GM18951 (cell line): ENCODE measurements at regions not wholly inside any gene's neighbourhood (a gene's known extent, or its start where the extent isn't known, plus 50 kb on each side); places are given as distances from the start of the nearest gene placed in this dataset.

ENCODE experiments used
- POLR2A ChIP-seq: IDR thresholded peaks from 4 replicates; pipeline ENCODE4 v1.6.1; 2011; ENCODE audit warnings: mild to moderate bottlenecking; ENCODE audit not compliant: insufficient read length, insufficient read depth; ENCODE audit errors: extremely low read depth
- in situ Hi-C: fragments of 300-500 bp; cut with MboI; formaldehyde crosslinking; loops from one replicate; pipeline ENCODE4 v1.12.0; 2022; ENCODE audit warnings: low sequenced_read_pairs, mixed read lengths, inconsistent platforms; ENCODE audit not compliant: unreplicated experiment

- TF ChIP-seq POLR2A, result no peak
- in situ Hi-C loops, result no loop called here
Observed at GRCh38 chr6:155693573-155694418, 238.2 kb upstream of the NOX3 start.

GRCh38 chr6:155690820-155691219 is 235.2 kb upstream of the NOX3 start:
- in situ Hi-C loops, result no loop called here
- no peak for TF ChIP-seq POLR2A

DNA sequence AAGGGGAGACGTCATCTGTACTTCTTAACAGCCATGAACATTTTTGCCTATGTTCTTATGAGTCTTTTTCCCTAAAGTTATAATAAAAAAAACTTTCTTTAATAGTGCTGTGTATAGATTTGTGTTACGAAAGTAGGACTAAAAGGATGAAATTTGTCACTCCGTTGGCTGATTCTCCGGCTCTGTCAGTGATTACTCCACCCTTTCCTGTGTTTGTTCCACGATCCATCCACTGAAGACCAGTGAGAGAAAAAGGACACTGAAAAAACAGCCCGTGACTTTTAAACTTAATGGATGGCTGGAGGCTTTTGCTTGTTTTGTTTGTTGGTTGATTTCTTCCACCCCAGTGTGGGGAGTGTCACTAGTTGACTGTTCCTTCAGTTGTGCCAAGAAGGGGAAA is 232.0 kb upstream of the NOX3 start:
- no peak for TF ChIP-seq POLR2A
- in situ Hi-C loops, result no loop called here

DNA sequence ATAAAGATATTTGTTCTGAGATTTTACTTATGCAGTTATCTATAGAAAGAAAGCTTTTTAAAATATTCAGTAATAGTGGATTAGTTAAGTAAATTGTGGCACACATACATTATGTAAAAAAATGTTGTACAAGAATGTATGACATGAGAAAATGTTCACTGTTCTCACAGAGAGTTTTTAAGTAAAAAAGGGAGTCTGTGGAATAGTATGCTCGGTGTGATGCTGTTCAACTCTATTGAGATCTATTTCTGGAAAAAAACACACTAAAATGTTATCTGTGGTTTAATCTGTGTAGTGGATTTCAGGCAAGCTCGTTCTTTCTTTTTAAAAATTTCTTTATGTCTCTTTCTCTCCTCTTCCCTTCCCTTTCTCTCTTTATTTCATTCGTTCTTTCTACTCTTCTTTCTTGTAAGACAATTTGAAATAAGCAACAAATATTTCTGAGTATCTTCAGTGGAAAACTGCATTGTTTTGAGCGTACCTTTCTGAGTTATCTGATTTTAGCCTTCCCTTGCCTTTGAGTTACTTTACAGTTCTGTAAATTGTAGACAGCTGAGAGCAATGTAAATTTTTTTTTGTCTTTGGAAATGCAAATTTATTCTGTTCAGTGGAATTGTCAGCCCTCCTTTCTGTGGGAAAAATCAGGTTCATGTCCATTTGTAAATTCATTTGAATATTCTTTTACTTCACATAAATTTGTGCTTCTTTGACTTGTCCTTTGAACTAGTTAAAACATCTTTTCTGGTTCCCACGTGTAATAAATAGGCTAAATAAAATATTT is 229.0 kb upstream of the NOX3 start:
- in situ Hi-C loops, result no loop called here
- TF ChIP-seq POLR2A, result no peak

DNA sequence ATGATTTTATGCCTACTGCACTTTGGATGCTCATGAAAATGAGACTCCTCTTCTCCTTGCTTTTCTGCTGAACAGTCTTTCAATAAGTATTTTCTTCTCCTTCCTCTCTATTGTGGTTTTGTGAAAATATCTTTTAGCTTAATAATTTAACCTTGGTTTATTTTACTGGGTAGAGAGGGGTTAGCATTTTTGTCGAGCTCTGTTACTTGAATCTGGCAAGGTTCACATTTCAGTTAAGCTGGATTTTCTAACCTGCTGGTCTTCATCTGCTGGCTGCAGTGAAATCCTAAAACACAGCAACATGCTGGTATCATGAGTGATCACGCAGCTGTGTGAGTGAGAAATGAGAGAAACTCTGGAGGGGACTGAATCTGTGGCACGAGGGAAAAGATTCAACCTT is 222.7 kb upstream of the NOX3 start:
- no peak for TF ChIP-seq POLR2A
- in situ Hi-C loops, result no loop called here

GRCh38 chr6:155676346-155676745 is 220.7 kb upstream of the NOX3 start:
- in situ Hi-C loops, result no loop called here
- TF ChIP-seq POLR2A, result no peak

GRCh38 chr6:155670655-155671054 is 215.0 kb upstream of the NOX3 start:
- in situ Hi-C loops, result no loop called here
- no peak for TF ChIP-seq POLR2A

DNA sequence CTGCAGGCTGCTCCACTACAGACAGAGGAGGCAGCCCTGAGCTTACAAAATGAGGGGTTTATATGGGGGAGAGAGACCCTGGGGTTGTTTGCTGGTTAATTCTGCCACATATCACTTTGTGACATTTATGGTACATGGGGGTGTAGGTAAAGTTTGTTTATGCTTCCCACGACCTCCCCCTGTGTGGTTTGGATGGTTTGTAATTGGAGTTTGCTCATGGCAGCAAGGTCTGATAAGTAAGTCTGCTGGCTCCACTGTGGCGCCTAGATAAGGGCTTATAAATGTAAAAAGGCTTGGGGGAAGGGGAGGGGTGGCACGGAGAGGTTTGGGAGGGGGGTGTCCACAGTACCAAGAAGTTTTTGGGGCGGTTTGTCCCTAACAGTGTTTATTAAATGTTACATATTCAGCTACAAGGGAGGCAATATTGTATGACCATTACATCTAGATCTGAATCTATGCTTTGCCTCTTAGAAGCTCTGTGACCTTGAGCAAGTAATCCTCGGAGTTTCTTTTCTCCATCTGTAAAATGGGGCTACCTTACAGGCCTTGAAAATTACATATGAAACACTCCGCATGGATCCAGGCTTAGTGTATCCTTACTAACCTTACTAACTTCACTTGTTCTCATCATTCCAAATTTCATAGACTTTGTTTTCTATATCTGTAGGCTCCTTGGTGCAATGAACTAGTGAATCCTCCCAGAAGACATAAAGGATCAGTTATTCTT is 204.8 kb upstream of the NOX3 start:
- in situ Hi-C loops, result no loop called here
- TF ChIP-seq POLR2A, result no peak

DNA sequence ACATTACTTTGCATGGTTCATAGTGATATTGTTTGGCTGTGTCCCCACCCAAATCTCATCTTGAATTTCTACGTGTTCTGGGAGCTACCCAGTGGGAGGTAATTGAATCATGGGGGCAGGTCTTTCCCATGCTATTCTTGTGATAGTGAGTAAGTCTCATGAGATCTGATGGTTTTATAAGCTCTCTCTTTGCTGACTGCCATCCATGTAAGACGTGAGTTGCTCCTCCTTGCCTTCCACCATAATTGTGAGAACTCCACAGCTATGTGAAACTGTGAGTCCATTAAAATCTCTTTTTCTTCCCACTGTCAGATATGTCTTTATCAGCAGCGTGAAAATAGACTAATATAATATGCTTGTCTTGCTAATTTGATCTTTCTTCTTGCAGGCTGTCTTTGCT is 200.4 kb upstream of the NOX3 start:
- in situ Hi-C loops, result no loop called here
- no peak for TF ChIP-seq POLR2A

DNA sequence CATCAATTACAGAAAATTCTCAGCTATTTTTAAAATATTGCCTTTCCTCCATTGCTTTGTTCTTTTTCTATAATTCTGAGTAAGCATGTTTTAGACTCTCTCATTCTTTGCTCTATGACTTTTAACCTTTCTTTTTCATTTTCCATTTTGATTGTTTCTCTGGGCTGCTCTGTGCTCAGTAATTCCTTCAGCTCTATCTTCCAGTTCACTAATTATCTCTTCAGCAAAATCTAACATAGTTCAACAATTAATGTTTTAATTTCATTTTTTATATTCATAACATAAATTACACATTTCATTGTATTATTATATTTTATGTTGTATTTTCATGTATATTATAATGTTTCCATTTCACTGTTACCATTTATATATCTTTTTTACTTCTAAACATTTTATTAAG is 198.8 kb upstream of the NOX3 start:
- TF ChIP-seq POLR2A, result no peak
- in situ Hi-C loops, result no loop called here

DNA sequence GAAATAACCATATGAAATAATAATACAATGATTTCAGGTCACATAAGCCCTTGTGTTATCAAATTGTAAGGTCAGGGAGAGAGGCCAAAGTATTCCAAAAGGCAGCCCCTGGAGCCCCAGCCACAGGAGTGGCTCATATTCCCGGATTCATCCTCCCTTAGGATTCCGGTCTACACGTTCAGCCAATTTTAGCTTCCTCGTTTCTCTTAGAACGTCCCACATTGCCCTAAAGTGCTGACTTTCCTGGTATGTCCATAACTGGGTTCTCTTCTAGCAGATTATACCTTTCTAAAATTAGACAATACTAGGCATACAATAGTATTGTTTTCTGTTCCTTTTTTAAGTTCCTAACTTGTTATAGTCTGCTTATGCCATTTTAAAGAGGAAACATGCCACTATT is 192.7 kb upstream of the NOX3 start:
- in situ Hi-C loops, result no loop called here
- no peak for TF ChIP-seq POLR2A

DNA sequence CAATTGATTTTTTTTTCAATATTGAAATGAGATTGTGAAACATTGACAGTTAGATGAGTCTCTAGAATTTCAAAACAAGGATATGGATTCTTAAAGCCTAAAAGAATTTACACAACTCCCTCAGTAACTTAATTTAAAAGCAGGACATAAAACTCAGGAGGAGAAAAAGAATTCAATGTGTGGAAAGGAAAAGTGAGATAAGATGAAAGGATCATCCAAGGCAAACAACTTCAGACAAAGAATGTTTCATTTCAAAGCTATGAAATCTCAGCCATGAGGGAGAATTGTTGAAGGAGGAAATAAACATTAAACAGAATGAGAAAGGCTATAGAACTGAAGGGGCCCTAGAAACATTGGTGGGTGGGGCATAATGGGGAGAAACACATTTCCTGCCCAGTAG is 191.7 kb upstream of the NOX3 start:
- in situ Hi-C loops, result no loop called here

DNA sequence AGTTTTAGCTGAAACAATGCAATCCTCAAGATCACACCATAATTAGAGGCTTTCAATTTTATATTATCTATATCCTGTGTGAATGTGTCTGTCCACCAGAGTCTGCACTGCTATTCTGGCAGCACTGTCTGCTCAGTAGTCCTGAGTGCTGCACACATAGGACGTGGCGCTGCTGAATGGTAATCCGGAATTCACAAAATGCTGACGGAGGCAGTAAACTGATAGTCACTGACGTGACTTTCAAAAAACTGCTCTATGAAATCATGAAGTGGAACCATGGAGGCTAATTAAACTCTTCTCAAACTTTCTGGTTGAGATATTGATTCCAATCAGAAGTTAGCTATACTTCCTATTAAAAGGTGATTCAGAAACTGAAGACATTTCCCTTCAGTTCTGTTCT is 190.8 kb upstream of the NOX3 start:
- in situ Hi-C loops, result no loop called here
- TF ChIP-seq POLR2A, result no peak

More for the DNA sequence above, 191.7 kb upstream of the NOX3 start:
- no peak for TF ChIP-seq POLR2A
